Activated CD4-positive, alpha-beta T cell treated with anti-CD3 and anti-CD28 coated beads, Interleukin-2, Interleukin-6, amounts not matched to agents 100 ng/mL and 50 ng/mL, durations not matched to agents 16 hours and 8 hours (primary cell): ENCODE measurements at regions not wholly inside any gene's neighbourhood (a gene's known extent, or its start where the extent isn't known, plus 50 kb on each side); places are given as distances from the start of the nearest gene placed in this dataset.
"Not testable (repeated sequence)": the region's sequence is repeated elsewhere in the genome, so short reads cannot be mapped to it uniquely, and the experiment has no call there.

ENCODE experiments used
- DNase-seq: peaks from one replicate; pipeline ENCODE4 v3.0.0-alpha.2; 2020

- DNase-seq = no peak
These were observed 159.5 kb upstream of the AUTS2 start for GRCh38 chr7:69438584-69439412.

GRCh38 chr7:69439636-69440325 lies 158.5 kb upstream of the AUTS2 start:
- no peak for DNase-seq

GRCh38 chr7:69440976-69441375 lies 157.3 kb upstream of the AUTS2 start:
- no peak for DNase-seq

DNA sequence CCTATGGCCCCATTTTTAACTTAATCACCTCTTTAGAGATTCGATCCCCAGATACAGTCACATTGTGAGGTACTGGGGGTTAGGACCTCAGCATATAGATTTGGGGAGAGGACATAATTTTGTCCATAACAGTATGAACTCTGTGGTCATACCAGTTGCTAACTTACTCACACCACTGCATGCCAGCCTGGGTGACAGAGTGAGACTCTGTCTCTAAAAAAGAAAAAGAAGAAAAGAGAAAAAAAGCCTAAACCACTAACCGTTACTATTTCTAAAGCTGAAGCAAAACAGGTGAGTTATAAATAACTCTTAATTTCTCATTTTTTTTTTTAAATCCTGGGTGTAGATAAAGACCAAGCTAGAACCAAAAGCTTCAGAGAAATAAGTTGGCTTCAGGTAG lies 155.1 kb upstream of the AUTS2 start:
- DNase-seq = no peak

DNA sequence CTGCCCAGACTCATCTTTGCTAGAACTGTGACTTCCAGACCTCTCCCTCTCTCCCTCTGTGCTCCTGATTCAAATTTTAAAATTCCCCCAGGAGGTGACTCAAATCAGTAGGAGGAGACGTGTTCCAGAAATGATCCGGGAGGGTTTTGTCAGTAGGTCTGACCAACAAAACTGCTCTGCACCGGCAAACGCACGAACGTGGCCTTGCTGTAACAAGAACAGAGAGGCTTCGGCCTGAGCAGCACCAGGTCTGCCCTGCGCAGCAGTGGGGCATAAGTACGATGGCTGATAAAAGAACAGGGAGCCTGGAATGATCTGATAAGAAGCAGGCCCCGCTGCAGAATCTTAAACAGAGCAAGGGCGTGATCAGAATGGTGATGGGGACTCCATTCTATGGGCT lies 152.7 kb upstream of the AUTS2 start:
- no peak for DNase-seq

GRCh38 chr7:69446213-69446612 lies 152.1 kb upstream of the AUTS2 start:
- not testable (repeated sequence) for DNase-seq

GRCh38 chr7:69448071-69448470 lies 150.2 kb upstream of the AUTS2 start:
- DNase-seq = no peak

- DNase-seq = no peak
These were observed 147.8 kb upstream of the AUTS2 start for GRCh38 chr7:69450456-69450855.

DNA sequence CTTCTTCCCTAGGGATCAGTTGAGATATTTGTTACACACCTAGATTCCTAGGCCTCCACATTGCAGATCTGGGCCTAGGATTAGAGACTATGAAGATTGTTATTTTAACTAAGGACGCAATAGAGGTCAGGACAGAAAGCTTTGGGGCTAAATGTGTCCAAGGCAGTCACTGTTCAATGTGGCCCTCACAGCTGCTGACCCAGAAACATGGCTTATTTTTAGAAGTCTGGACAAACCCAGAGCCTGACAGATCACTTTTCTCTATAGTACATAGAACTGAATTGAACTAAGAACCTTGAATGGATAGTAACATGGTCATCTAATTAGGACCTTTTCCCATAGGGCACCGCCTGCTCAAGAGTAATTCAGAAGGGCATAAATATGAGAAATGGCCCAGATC lies 146.6 kb upstream of the AUTS2 start:
- DNase-seq = no peak

DNA sequence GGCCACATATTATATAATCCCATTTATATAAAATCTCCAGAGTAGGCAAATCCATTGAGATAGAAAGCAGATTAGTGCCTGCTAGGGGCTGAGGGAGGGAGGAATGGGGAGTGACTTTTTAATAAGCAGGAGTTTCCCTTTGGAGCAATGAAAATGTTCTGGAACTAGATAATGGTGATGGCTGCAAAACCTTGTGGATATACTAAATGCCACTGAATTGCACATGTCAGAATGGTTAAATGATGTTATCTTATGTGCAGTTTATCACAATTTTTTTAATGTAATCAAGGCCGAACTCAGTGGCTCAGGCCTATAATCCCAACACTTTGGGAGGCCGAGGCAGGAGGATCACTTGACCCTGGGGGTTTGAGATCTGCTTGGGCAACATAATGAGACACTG lies 145.5 kb upstream of the AUTS2 start:
- DNase-seq = no peak

GRCh38 chr7:69457595-69458504 lies 140.4 kb upstream of the AUTS2 start:
- no peak for DNase-seq

GRCh38 chr7:69464035-69464434 lies 134.2 kb upstream of the AUTS2 start:
- DNase-seq = no peak

- no peak for DNase-seq
These were observed 133.0 kb upstream of the AUTS2 start for GRCh38 chr7:69465262-69465661.

GRCh38 chr7:69467826-69468225 lies 130.4 kb upstream of the AUTS2 start:
- no peak for DNase-seq

- no peak for DNase-seq
These were observed 121.9 kb upstream of the AUTS2 start for GRCh38 chr7:69476416-69476815.

GRCh38 chr7:69482676-69483075 lies 115.6 kb upstream of the AUTS2 start:
- DNase-seq = no peak

DNA sequence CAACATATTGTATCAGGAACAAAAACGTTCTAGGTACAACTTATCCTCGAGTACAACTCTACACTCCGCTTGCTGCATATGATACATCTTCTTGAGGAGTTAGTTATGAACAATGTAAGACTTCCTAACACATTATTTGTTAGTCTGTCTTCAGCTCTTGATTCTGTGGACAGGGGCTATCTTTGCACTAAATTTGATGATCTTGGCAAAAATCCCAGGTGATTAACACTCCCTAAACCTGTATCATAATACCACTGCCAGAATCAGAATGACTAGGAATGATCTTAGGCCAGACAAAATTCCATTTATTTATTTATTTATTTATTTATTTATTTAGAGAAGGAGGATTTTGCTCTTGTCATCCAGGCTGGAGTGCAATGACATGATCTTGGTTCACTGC lies 108.7 kb upstream of the AUTS2 start:
- no peak for DNase-seq

- no peak for DNase-seq
These were observed 99.6 kb upstream of the AUTS2 start for GRCh38 chr7:69498671-69499070.

GRCh38 chr7:69502358-69502757 lies 95.9 kb upstream of the AUTS2 start:
- no peak for DNase-seq

GRCh38 chr7:69504733-69505420 lies 93.4 kb upstream of the AUTS2 start:
- no peak for DNase-seq

- no peak for DNase-seq
These were observed 89.5 kb upstream of the AUTS2 start for GRCh38 chr7:69508736-69509135.

GRCh38 chr7:69510114-69510513 lies 88.2 kb upstream of the AUTS2 start:
- DNase-seq = no peak
